Tibial nerve (tissue), 4 donors: ENCODE measurements at regions not wholly inside any gene's neighbourhood (a gene's known extent, or its start where the extent isn't known, plus 50 kb on each side); places are given as distances from the start of the nearest gene placed in this dataset.

Source experiments
- DNase-seq, 2 donors: peaks; one replicate each; pipeline ENCODE4 v3.0.0-alpha.2; 2019; ENCODE audit warnings: low spot score in 2 of 2
- H3K27ac ChIP-seq, 4 donors: fragments of 200-600 bp; sonication (generic) in 3 of 4; one replicate each; pipeline ENCODE4 v1.5.1; 2017 to 2019; ENCODE audit warnings: mild to moderate bottlenecking in 1 of 4
- H3K27me3 ChIP-seq, 2 donors: fragments of 200-600 bp; sonication (generic) in 1 of 2; one replicate each; pipeline versions ENCODE4 v1.5.1 to v1.6.0; 2017 to 2019
- H3K36me3 ChIP-seq, 3 donors: fragments of 200-600 bp; sonication (generic); one replicate each; pipeline ENCODE4 v1.5.1; 2018 to 2019
- H3K4me1 ChIP-seq, 4 donors: fragments of 200-600 bp; sonication (generic) in 3 of 4; one replicate each; pipeline ENCODE4 v1.5.1; 2017 to 2019
- H3K4me3 ChIP-seq, 4 donors: fragments of 200-600 bp; sonication (generic) in 3 of 4; one replicate each; pipeline ENCODE4 v1.5.1; 2017 to 2019; ENCODE audit warnings: mild to moderate bottlenecking in 1 of 4, moderate library complexity in 1 of 4
- H3K9me3 ChIP-seq, 4 donors: fragments of 200-600 bp; sonication (generic) in 3 of 4; one replicate each; pipeline ENCODE4 v1.5.1; 2017 to 2019
- CTCF ChIP-seq, 5 experiments: fragments of 200-600 bp in 3 of 5; fragments of 450-650 bp in 2 of 5; sonication (generic) in 3 of 5; IDR thresholded peaks; one replicate each; pipeline ENCODE4 v1.5.1; 2016 to 2019; ENCODE audit warnings: antibody characterized with exemption in 5 of 5, mild to moderate bottlenecking in 3 of 5, moderate library complexity in 2 of 5
- EP300 ChIP-seq, 2 donors: sonication (generic); formaldehyde crosslinking; IDR thresholded peaks; one replicate each; pipeline ENCODE4 v1.6.1; 2017; ENCODE audit warnings: antibody characterized with exemption in 2 of 2, mild to moderate bottlenecking in 1 of 2
- POLR2A ChIP-seq, 2 donors: fragments of 450-650 bp; IDR thresholded peaks; one replicate each; pipeline ENCODE4 v1.6.1; 2017; ENCODE audit warnings: antibody characterized with exemption in 2 of 2, mild to moderate bottlenecking in 2 of 2, moderate library complexity in 2 of 2
- WGBS, 2 donors: methylation state at CpG; one replicate each; pipeline ENCODE4 v1.1.5; 2018; 5-methylcytosine and 5-hydroxymethylcytosine counted together

DNA sequence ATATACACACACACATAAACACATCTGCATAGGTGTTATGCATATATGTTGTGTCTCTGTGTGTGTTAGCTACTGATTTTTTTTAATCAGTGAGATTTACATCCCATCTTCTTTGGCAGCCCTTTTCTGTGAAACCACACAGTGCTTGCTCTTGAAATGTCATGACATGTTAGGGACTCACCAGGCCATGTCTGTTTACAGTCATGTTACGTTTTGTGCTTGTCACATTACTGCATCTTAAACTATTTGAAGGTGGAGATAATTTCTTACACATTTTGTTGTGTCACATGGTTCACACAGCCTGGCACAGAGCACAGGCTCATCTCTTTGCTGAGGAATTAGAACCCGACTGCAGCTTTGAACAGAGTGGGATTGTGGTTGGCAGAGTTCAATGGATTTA, 364.4 kb upstream of the RIOK2 start:
- 83 to 88% methylated on average over 2 of the region's 2 CpGs for WGBS, 2 donors
- DNase-seq, result no peak

GRCh38 chr5:97547999-97548738, 365.1 kb upstream of the RIOK2 start:
- WGBS, 2 donors, result 74 to 84% methylated on average over 1 of the region's 1 CpG
- H3K27ac ChIP-seq, result no peak overlapping the region
- H3K9me3 ChIP-seq, result no peaks in the 10 kb centered on the region
- H3K27me3 ChIP-seq, result no peaks in the 10 kb centered on the region
- TF ChIP-seq CTCF (IDR thresholded peaks at IDR 0.05) (no peak), POLR2A (IDR thresholded peaks at IDR 0.05) (no peak)
- H3K36me3 ChIP-seq, result no peaks in the 10 kb centered on the region
- no peaks in the 10 kb centered on the region for H3K4me1 ChIP-seq
- no peak for DNase-seq
- H3K4me3 ChIP-seq, result no peak overlapping the region

More for the DNA sequence above, 364.4 kb upstream of the RIOK2 start:
- TF ChIP-seq POLR2A (IDR thresholded peaks at IDR 0.05) (no peak), CTCF (IDR thresholded peaks at IDR 0.05) (no peak), EP300 (IDR thresholded peaks at IDR 0.05) (no peak)
- Histone ChIP-seq H3K27me3 (no peaks in the 10 kb centered on the region), H3K4me3 (no peak overlapping the region), H3K4me1 (no peaks in the 10 kb centered on the region), H3K36me3 (no peaks in the 10 kb centered on the region), H3K9me3 (no peaks in the 10 kb centered on the region), H3K27ac (no peak overlapping the region)

DNA sequence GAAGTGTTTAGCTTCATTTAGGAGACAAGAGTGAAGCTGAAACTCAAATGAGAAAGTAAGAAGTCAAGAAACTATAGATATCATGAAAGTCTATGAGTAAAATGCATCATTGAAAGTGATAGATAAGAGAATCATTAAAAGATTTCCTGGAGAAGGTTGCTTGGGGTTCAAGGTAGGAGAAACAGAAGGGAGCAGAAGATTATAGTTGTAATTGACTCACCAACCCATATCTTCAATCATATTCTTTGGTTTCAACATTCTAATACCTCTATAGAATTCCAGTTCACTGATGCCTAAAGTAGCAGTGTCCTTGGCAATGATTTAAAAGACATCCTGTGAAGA, 365.7 kb upstream of the RIOK2 start:
- H3K27ac ChIP-seq, result no peak overlapping the region
- TF ChIP-seq POLR2A (IDR thresholded peaks at IDR 0.05), result no peak
- H3K4me3 ChIP-seq, result no peak overlapping the region
- no peaks in the 10 kb centered on the region for H3K4me1 ChIP-seq
- H3K27me3 ChIP-seq, result no peaks in the 10 kb centered on the region
- no peaks in the 10 kb centered on the region for H3K36me3 ChIP-seq
- H3K9me3 ChIP-seq, result no peaks in the 10 kb centered on the region
- DNase-seq, result no peak

GRCh38 chr5:97549496-97549895, 366.4 kb upstream of the RIOK2 start:
- 82 to 83% methylated on average over 4 of the region's 4 CpGs for WGBS, 2 donors
- no peak for DNase-seq
- no peak overlapping the region for H3K4me3 ChIP-seq
- H3K36me3 ChIP-seq, result no peaks in the 10 kb centered on the region
- no peaks in the 10 kb centered on the region for H3K4me1 ChIP-seq
- TF ChIP-seq CTCF (IDR thresholded peaks at IDR 0.05) (no peak), POLR2A (IDR thresholded peaks at IDR 0.05) (no peak), EP300 (IDR thresholded peaks at IDR 0.05) (no peak)
- H3K27me3 ChIP-seq, result no peaks in the 10 kb centered on the region
- no peak overlapping the region for H3K27ac ChIP-seq
- no peaks in the 10 kb centered on the region for H3K9me3 ChIP-seq

- TF ChIP-seq CTCF (IDR thresholded peaks at IDR 0.05), result no peak
- TF ChIP-seq POLR2A (IDR thresholded peaks at IDR 0.05), result no peak
- no peak for TF ChIP-seq EP300 (IDR thresholded peaks at IDR 0.05)
- Histone ChIP-seq H3K27me3 (no peaks in the 10 kb centered on the region), H3K9me3 (no peaks in the 10 kb centered on the region), H3K27ac (no peak overlapping the region), H3K36me3 (no peaks in the 10 kb centered on the region), H3K4me3 (no peak overlapping the region), H3K4me1 (no peaks in the 10 kb centered on the region)
- no peak for DNase-seq
- 36 to 38% methylated on average over 1 of the region's 1 CpG for WGBS, 2 donors
Measured at GRCh38 chr5:97550164-97550563, 367.1 kb upstream of the RIOK2 start.

GRCh38 chr5:97550818-97551217, 367.8 kb upstream of the RIOK2 start:
- no peaks in the 10 kb centered on the region for H3K4me1 ChIP-seq
- H3K4me3 ChIP-seq, result no peak overlapping the region
- no peak for DNase-seq
- no peak overlapping the region for H3K27ac ChIP-seq
- H3K36me3 ChIP-seq, result no peaks in the 10 kb centered on the region
- no peaks in the 10 kb centered on the region for H3K9me3 ChIP-seq
- 78 to 92% methylated on average over 2 of the region's 2 CpGs for WGBS, 2 donors
- no peaks in the 10 kb centered on the region for H3K27me3 ChIP-seq
- TF ChIP-seq CTCF (IDR thresholded peaks at IDR 0.05) (no peak), POLR2A (IDR thresholded peaks at IDR 0.05) (no peak), EP300 (IDR thresholded peaks at IDR 0.05) (no peak)
